NOMO-1 (cell line): ENCODE measurements at regions not wholly inside any gene's neighbourhood (a gene's known extent, or its start where the extent isn't known, plus 50 kb on each side); places are given as distances from the start of the nearest gene placed in this dataset.

ENCODE experiments used
- DNase-seq, 2 experiments: peaks; one replicate each; lab custom pipeline; 2025; ENCODE audit not compliant: unreplicated experiment in 2 of 2; lab: John Stamatoyannopoulos, UW

- no peak for DNase-seq
Measured at GRCh38 chr2:41432459-41432858, 615.4 kb upstream of the PKDCC start.

- no peak for DNase-seq
Measured at GRCh38 chr2:41434991-41435390, 612.8 kb upstream of the PKDCC start.

GRCh38 chr2:41441958-41442357 lies 605.9 kb upstream of the PKDCC start:
- DNase-seq: no peak

GRCh38 chr2:41445865-41446264 lies 602.0 kb upstream of the PKDCC start:
- no peak for DNase-seq

GRCh38 chr2:41446266-41446665 lies 601.6 kb upstream of the PKDCC start:
- no peak for DNase-seq

GRCh38 chr2:41448221-41448620 lies 599.6 kb upstream of the PKDCC start:
- no peak for DNase-seq

- no peak for DNase-seq
Measured at GRCh38 chr2:41457026-41457425, 590.8 kb upstream of the PKDCC start.

GRCh38 chr2:41460661-41461060 lies 587.2 kb upstream of the PKDCC start:
- no peak for DNase-seq

GRCh38 chr2:41464395-41464794 lies 583.4 kb upstream of the PKDCC start:
- no peak for DNase-seq

GRCh38 chr2:41475959-41476358 lies 571.9 kb upstream of the PKDCC start:
- peak; percentile 26 to 79 for DNase-seq

GRCh38 chr2:41482659-41483058 lies 565.2 kb upstream of the PKDCC start:
- DNase-seq: no peak

GRCh38 chr2:41483226-41483625 lies 564.6 kb upstream of the PKDCC start:
- no peak for DNase-seq

GRCh38 chr2:41483982-41484857 lies 563.6 kb upstream of the PKDCC start:
- DNase-seq: no peak

GRCh38 chr2:41484858-41485234 lies 563.0 kb upstream of the PKDCC start:
- no peak for DNase-seq

GRCh38 chr2:41486948-41487347 lies 560.9 kb upstream of the PKDCC start:
- no peak for DNase-seq

- peak in 1 of 2 experiments; percentile 42 for DNase-seq
Measured at GRCh38 chr2:41488888-41489287, 558.9 kb upstream of the PKDCC start.

- DNase-seq: no peak
Measured at GRCh38 chr2:41489638-41490037, 558.2 kb upstream of the PKDCC start.

GRCh38 chr2:41495050-41495449 lies 552.8 kb upstream of the PKDCC start:
- no peak for DNase-seq

- DNase-seq: no peak
Measured at GRCh38 chr2:41496908-41497307, 550.9 kb upstream of the PKDCC start.

- peak; percentile 69 to 74 for DNase-seq
Measured at GRCh38 chr2:41498781-41499180, 549.0 kb upstream of the PKDCC start.

GRCh38 chr2:41500895-41501294 lies 546.9 kb upstream of the PKDCC start:
- no peak for DNase-seq

- no peak for DNase-seq
Measured at GRCh38 chr2:41502752-41503151, 545.1 kb upstream of the PKDCC start.

- DNase-seq: no peak
Measured at GRCh38 chr2:41504532-41504931, 543.3 kb upstream of the PKDCC start.
